ENCODE measurements at regions not wholly inside any gene's neighbourhood (a gene's known extent, or its start where the extent isn't known, plus 50 kb on each side); places are given as distances from the start of the nearest gene placed in this dataset.

DNA sequence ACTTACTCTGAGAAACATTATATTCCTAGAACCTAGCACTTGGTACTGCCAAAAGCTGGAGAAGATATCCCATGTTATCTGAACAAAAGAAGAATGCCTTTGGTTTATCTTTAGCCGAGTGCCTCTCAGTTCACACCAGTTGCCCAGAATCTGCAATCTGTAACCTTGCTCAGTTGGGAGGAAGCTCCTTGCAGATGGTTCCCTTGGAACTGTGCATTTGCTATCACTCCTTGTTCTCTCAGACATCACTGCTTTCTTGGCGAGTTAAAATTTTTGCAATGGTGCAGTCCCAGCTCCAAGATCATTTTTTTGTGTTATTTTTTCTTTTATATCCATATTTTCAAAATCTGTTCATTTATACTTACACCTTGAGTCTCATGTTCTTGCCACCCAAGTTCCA is 446.5 kb downstream of the KCNJ2 start:
- TF ChIP-seq, protein P1, sequence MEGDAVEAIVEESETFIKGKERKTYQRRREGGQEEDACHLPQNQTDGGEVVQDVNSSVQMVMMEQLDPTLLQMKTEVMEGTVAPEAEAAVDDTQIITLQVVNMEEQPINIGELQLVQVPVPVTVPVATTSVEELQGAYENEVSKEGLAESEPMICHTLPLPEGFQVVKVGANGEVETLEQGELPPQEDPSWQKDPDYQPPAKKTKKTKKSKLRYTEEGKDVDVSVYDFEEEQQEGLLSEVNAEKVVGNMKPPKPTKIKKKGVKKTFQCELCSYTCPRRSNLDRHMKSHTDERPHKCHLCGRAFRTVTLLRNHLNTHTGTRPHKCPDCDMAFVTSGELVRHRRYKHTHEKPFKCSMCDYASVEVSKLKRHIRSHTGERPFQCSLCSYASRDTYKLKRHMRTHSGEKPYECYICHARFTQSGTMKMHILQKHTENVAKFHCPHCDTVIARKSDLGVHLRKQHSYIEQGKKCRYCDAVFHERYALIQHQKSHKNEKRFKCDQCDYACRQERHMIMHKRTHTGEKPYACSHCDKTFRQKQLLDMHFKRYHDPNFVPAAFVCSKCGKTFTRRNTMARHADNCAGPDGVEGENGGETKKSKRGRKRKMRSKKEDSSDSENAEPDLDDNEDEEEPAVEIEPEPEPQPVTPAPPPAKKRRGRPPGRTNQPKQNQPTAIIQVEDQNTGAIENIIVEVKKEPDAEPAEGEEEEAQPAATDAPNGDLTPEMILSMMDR (IDR thresholded peaks at IDR 0.05; ENCODE audit: extremely low read depth in 1 of 2, insufficient read depth in 1 of 2, low read depth in 1 of 2, low read length in 2 of 2): no peak
- TF ChIP-seq JUN (IDR thresholded peaks at IDR 0.05; ENCODE audit: borderline replicate concordance, insufficient read depth, insufficient read length, low read depth) (no peak), MYC (IDR thresholded peaks at IDR 0.05; ENCODE audit: low read depth, low read length) (no peak), POLR2AphosphoS5 (IDR thresholded peaks at IDR 0.05; ENCODE audit: insufficient read depth, low read depth, low read length) (no peak), POLR2A (IDR thresholded peaks at IDR 0.05; ENCODE audit: low read depth, low read length) (no peak)
- TF ChIP-seq, protein P2, sequence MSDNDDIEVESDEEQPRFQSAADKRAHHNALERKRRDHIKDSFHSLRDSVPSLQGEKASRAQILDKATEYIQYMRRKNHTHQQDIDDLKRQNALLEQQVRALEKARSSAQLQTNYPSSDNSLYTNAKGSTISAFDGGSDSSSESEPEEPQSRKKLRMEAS (IDR thresholded peaks at IDR 0.05; ENCODE audit: insufficient read depth, insufficient read length): no peak

All from endothelial cell of umbilical vein (primary cell).